ENCODE measurements at regions not wholly inside any gene's neighbourhood (a gene's known extent, or its start where the extent isn't known, plus 50 kb on each side); places are given as distances from the start of the nearest gene placed in this dataset.

GRCh38 chr22:49432897-49433443 is 394.7 kb downstream of the BRD1 start:
- no peaks in the 10 kb centered on the region for H3K9me3 ChIP-seq (ENCODE audit: low read depth, low read length)
- H3K27me3 ChIP-seq (ENCODE audit: insufficient read depth, low read length), result no peaks in the 10 kb centered on the region
- H3K4me3 ChIP-seq (ENCODE audit: low read length), result no peak overlapping the region
- peaks cover 5% of the 10 kb centered on the region for H3K4me1 ChIP-seq (ENCODE audit: insufficient read depth, low read length)

GRCh38 chr22:49432211-49432896 is 395.3 kb downstream of the BRD1 start:
- Histone ChIP-seq H3K9me3 (ENCODE audit: low read depth, low read length) (no peaks in the 10 kb centered on the region), H3K27me3 (ENCODE audit: insufficient read depth, low read length) (no peaks in the 10 kb centered on the region), H3K4me3 (ENCODE audit: low read length) (no peak overlapping the region)

GRCh38 chr22:49431551-49431950 is 396.1 kb downstream of the BRD1 start:
- H3K27me3 ChIP-seq (ENCODE audit: insufficient read depth, low read length), result no peaks in the 10 kb centered on the region
- H3K4me1 ChIP-seq (ENCODE audit: insufficient read depth, low read length), result peaks cover 5% of the 10 kb centered on the region
- H3K4me3 ChIP-seq (ENCODE audit: low read length), result no peak overlapping the region
- H3K9me3 ChIP-seq (ENCODE audit: low read depth, low read length), result no peaks in the 10 kb centered on the region

More at GRCh38 chr22:49432211-49432896, 395.3 kb downstream of the BRD1 start:
- H3K4me1 ChIP-seq (ENCODE audit: insufficient read depth, low read length), result peaks cover 5% of the 10 kb centered on the region

GRCh38 chr22:49429066-49429465 is 398.6 kb downstream of the BRD1 start:
- Histone ChIP-seq H3K27me3 (ENCODE audit: insufficient read depth, low read length) (no peaks in the 10 kb centered on the region), H3K4me3 (ENCODE audit: low read length) (no peak overlapping the region), H3K4me1 (ENCODE audit: insufficient read depth, low read length) (peaks cover 5% of the 10 kb centered on the region), H3K9me3 (ENCODE audit: low read depth, low read length) (no peaks in the 10 kb centered on the region)

DNA sequence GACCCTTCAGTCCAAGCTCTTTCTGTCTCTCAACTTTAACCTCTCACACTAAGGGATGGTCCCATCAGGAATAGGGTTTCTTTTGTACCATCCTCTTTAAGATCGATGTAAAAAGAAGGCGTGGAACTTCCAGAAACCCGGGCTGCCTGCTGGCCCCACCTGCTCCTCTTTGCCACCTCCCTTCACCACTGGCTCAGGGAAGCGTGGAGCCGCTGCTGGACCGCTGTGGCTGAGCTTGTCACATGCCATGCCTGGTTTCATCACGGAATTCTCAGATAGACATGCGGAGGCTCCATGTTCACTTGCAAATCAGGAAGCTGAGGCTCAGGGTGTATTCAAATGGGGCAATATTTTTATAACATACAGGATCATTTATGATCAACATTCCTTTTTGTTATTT is 399.7 kb downstream of the BRD1 start:
- Histone ChIP-seq H3K4me1 (ENCODE audit: insufficient read depth, low read length) (peaks cover 5% of the 10 kb centered on the region), H3K9me3 (ENCODE audit: low read depth, low read length) (no peaks in the 10 kb centered on the region), H3K27me3 (ENCODE audit: insufficient read depth, low read length) (no peaks in the 10 kb centered on the region), H3K4me3 (ENCODE audit: low read length) (no peak overlapping the region)

- H3K27me3 ChIP-seq (ENCODE audit: insufficient read depth, low read length), result no peaks in the 10 kb centered on the region
- H3K4me1 ChIP-seq (ENCODE audit: insufficient read depth, low read length), result peaks cover 5% of the 10 kb centered on the region
- H3K4me3 ChIP-seq (ENCODE audit: low read length), result no peak overlapping the region
- H3K9me3 ChIP-seq (ENCODE audit: low read depth, low read length), result no peaks in the 10 kb centered on the region
These were observed 400.3 kb downstream of the BRD1 start for GRCh38 chr22:49427341-49427740.

- Histone ChIP-seq H3K4me1 (ENCODE audit: insufficient read depth, low read length) (peaks cover 5% of the 10 kb centered on the region), H3K4me3 (ENCODE audit: low read length) (no peak overlapping the region), H3K27me3 (ENCODE audit: insufficient read depth, low read length) (no peaks in the 10 kb centered on the region), H3K9me3 (ENCODE audit: low read depth, low read length) (no peaks in the 10 kb centered on the region)
These were observed 400.9 kb downstream of the BRD1 start for GRCh38 chr22:49426618-49427266.

DNA sequence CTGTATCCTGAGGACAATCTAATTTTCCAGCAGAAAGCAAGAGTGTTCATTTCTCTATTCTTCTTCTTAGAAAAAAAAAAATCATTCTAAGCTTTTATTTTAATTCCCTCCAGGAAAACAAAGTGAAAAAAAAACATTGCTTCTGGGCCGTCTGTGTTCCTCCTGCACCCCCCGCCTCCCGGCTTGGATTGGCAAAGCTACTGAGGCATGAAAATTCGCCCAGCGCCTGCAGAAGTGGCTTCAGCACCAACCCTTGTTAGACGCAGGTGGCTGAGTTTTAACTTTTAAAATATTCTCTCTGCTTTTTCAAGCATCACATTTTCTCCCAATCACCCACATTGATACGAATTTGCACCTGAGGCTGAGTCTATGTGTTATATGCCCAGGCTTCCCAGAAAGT is 401.6 kb downstream of the BRD1 start:
- no peaks in the 10 kb centered on the region for H3K27me3 ChIP-seq (ENCODE audit: insufficient read depth, low read length)
- no peak overlapping the region for H3K4me3 ChIP-seq (ENCODE audit: low read length)

GRCh38 chr22:49425356-49425755 is 402.3 kb downstream of the BRD1 start:
- Histone ChIP-seq H3K27me3 (ENCODE audit: insufficient read depth, low read length) (no peaks in the 10 kb centered on the region), H3K9me3 (ENCODE audit: low read depth, low read length) (no peaks in the 10 kb centered on the region), H3K4me1 (ENCODE audit: insufficient read depth, low read length) (no peaks in the 10 kb centered on the region), H3K4me3 (ENCODE audit: low read length) (no peak overlapping the region)

More for the DNA sequence above, 401.6 kb downstream of the BRD1 start:
- Histone ChIP-seq H3K4me1 (ENCODE audit: insufficient read depth, low read length) (no peaks in the 10 kb centered on the region), H3K9me3 (ENCODE audit: low read depth, low read length) (no peaks in the 10 kb centered on the region)

- Histone ChIP-seq H3K4me1 (ENCODE audit: insufficient read depth, low read length) (no peaks in the 10 kb centered on the region), H3K27me3 (ENCODE audit: insufficient read depth, low read length) (no peaks in the 10 kb centered on the region), H3K4me3 (ENCODE audit: low read length) (no peak overlapping the region), H3K9me3 (ENCODE audit: low read depth, low read length) (no peaks in the 10 kb centered on the region)
These were observed 402.8 kb downstream of the BRD1 start for GRCh38 chr22:49424893-49425270.

DNA sequence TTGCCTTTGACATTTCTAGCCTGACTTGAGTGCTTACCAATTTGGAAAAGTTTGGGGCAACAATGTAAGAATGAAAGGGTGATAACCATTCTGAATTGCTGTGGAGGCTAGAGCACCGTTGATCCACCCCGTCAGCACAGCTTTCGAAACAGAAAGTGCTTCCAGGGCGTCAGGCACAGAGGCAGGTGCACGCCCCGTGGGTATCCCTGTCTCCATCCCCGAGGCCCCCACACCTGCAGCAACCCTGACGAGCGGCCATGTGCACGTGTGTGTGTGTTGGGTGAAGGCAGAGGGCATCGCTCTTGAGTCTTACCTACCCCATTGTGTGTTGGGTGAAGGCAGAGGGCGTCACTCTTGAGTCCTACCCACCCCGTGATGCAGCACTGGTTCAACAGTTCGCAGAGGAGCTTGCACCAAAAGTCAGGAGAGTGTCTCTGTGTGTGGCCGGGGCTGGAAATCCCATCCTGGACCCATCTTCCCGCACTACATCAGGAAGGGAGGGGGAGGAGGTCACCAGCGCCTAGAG is 404.5 kb downstream of the BRD1 start:
- Histone ChIP-seq H3K4me1 (ENCODE audit: insufficient read depth, low read length) (no peaks in the 10 kb centered on the region), H3K9me3 (ENCODE audit: low read depth, low read length) (no peaks in the 10 kb centered on the region), H3K4me3 (ENCODE audit: low read length) (no peak overlapping the region), H3K27me3 (ENCODE audit: insufficient read depth, low read length) (no peaks in the 10 kb centered on the region)

DNA sequence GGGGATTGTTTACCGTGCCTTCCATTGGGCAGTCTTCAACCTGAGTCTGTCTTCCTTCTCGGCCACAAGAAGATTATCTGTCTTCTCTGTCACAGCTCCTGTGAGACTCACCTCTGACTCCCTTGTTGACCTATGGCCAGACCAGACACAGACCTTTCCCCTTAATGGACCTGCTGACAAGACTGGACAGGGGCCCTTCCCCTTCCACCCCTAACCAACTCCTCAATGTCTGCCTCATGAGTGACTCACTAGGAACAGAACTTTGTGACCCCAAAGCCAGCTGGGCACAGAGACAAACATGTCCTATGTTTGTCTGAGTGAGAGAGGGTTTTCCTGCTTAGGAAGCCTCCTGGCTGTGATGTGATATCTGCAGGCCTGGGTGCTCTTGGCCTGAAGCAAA is 405.0 kb downstream of the BRD1 start:
- no peaks in the 10 kb centered on the region for H3K9me3 ChIP-seq (ENCODE audit: low read depth, low read length)
- no peaks in the 10 kb centered on the region for H3K27me3 ChIP-seq (ENCODE audit: insufficient read depth, low read length)
- H3K4me3 ChIP-seq (ENCODE audit: low read length), result no peak overlapping the region
- H3K4me1 ChIP-seq (ENCODE audit: insufficient read depth, low read length), result no peaks in the 10 kb centered on the region

DNA sequence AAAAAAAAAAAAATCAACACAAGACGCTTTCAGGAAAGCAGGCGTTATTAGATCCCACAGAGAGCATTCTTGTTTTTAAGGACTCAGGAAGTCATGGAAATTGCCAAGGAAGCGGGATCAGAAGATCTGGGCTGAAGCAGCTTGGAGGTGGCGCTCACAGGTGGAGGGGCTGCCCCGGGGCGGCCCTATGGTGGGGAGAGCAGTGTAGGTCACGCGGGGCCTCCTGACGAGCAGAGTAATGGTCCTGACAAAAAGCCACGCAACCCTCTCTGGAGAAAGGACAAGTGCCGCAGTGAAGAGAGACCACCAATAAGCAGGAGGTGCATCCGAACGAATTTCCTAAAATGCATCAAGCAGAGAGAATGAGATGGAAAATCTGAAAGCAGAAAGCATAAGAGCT is 407.0 kb downstream of the BRD1 start:
- Histone ChIP-seq H3K27me3 (ENCODE audit: insufficient read depth, low read length) (no peaks in the 10 kb centered on the region), H3K9me3 (ENCODE audit: low read depth, low read length) (no peaks in the 10 kb centered on the region), H3K4me3 (ENCODE audit: low read length) (no peak overlapping the region), H3K4me1 (ENCODE audit: insufficient read depth, low read length) (no peaks in the 10 kb centered on the region)

- Histone ChIP-seq H3K27me3 (ENCODE audit: insufficient read depth, low read length) (no peaks in the 10 kb centered on the region), H3K9me3 (ENCODE audit: low read depth, low read length) (no peaks in the 10 kb centered on the region), H3K4me1 (ENCODE audit: insufficient read depth, low read length) (no peaks in the 10 kb centered on the region), H3K4me3 (ENCODE audit: low read length) (no peak overlapping the region)
These were observed 408.0 kb downstream of the BRD1 start for GRCh38 chr22:49419661-49420060.

DNA sequence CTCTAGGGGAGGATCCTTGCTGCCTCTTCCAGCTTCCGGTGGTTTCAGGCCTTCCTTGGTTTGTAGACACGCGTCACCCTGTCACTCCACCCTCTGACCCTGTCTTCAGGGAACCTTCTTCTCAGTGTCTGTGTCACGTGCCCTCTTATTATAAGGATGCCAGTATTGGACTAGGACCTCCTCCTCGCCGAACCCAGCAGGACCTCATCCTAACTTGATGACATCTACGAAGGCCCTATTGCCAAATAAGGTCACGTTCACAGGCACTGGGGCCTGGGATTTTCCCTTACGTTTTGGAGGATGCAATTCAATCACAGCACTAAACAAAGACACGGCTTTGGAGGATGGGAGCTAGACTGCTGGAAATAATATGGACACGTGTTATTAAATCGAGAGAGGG is 408.7 kb downstream of the BRD1 start:
- Histone ChIP-seq H3K4me3 (ENCODE audit: low read length) (no peak overlapping the region), H3K4me1 (ENCODE audit: insufficient read depth, low read length) (no peaks in the 10 kb centered on the region), H3K9me3 (ENCODE audit: low read depth, low read length) (no peaks in the 10 kb centered on the region)

More for the DNA sequence above, 408.7 kb downstream of the BRD1 start:
- H3K27me3 ChIP-seq (ENCODE audit: insufficient read depth, low read length), result no peaks in the 10 kb centered on the region

All from mononuclear cell (primary cell).